Prostate gland (tissue), 2 donors: ENCODE measurements at regions not wholly inside any gene's neighbourhood (a gene's known extent, or its start where the extent isn't known, plus 50 kb on each side); places are given as distances from the start of the nearest gene placed in this dataset.

Experiments used
- DNase-seq: peaks from one replicate; pipeline ENCODE4 v3.0.0-alpha.2; 2019; ENCODE audit warnings: low spot score
- H3K27ac ChIP-seq, 2 donors: fragments of 200-600 bp; sonication (generic); 2 replicates each; pipeline ENCODE4 v1.5.1; 2017 to 2019
- H3K27me3 ChIP-seq: fragments of 200-600 bp; sonication (generic); replicated peaks from 2 replicates; pipeline ENCODE4 v1.5.1; 2019; ENCODE audit not compliant: insufficient read depth
- H3K36me3 ChIP-seq, 2 donors: fragments of 200-600 bp; sonication (generic); 1 replicate in 1 of 2; 2 replicates in 1 of 2; pipeline versions ENCODE4 v1.5.1 to v1.8.1; 2017 to 2019
- H3K4me1 ChIP-seq: fragments of 200-600 bp; sonication (generic); replicated peaks from 2 replicates; pipeline ENCODE4 v1.5.1; 2019
- H3K4me3 ChIP-seq, 2 donors: fragments of 200-600 bp; sonication (generic); 2 replicates each; pipeline ENCODE4 v1.5.1; 2017 to 2019
- H3K9me3 ChIP-seq: fragments of 200-600 bp; sonication (generic); 2 replicates; pipeline ENCODE4 v1.5.1; 2017
- CTCF ChIP-seq, 4 experiments: fragments of 200-600 bp in 2 of 4; fragments of 450-650 bp in 2 of 4; sonication (generic) in 2 of 4; IDR thresholded peaks; 1 replicate in 3 of 4; 2 replicates in 1 of 4; pipeline ENCODE4 v1.5.1; 2016 to 2019; ENCODE audit warnings: antibody characterized with exemption in 4 of 4, mild to moderate bottlenecking in 2 of 4, moderate library complexity in 2 of 4
- POLR2A ChIP-seq: fragments of 450-650 bp; IDR thresholded peaks from one replicate; pipeline ENCODE4 v1.6.1; 2016; ENCODE audit warnings: antibody characterized with exemption, mild to moderate bottlenecking
- POLR2AphosphoS5 ChIP-seq: sonication (generic); formaldehyde crosslinking; IDR thresholded peaks from one replicate; pipeline ENCODE4 v1.6.1; 2017; ENCODE audit warnings: antibody characterized with exemption
- WGBS: methylation state at CpG from one replicate; pipeline ENCODE4 v1.1.5; 2018; 5-methylcytosine and 5-hydroxymethylcytosine counted together
- intact Hi-C: fragments of 100-400 bp; cut with DNase I; formaldehyde crosslinking; loops from one replicate; pipeline ENCODE4 v1.14.2; 2022

GRCh38 chr5:25405850-25406249, 761.1 kb upstream of the CDH10 start:
- H3K27me3 ChIP-seq, result no peaks in the 10 kb centered on the region
- H3K4me1 ChIP-seq, result no peaks in the 10 kb centered on the region
- H3K4me3 ChIP-seq, result no peak overlapping the region
- H3K36me3 ChIP-seq, result no peaks in the 10 kb centered on the region
- no peak overlapping the region for H3K27ac ChIP-seq
- intact Hi-C loops, result no loop called here
- H3K9me3 ChIP-seq, result no peaks in the 10 kb centered on the region
- TF ChIP-seq CTCF (IDR thresholded peaks at IDR 0.05) (no peak), POLR2AphosphoS5 (no peak), POLR2A (no peak)
- WGBS, result 67% methylated on average over 1 of the region's 1 CpG
- no peak for DNase-seq

GRCh38 chr5:25399878-25400480, 755.2 kb upstream of the CDH10 start:
- Histone ChIP-seq H3K4me3 (no peak overlapping the region), H3K27ac (no peak overlapping the region), H3K27me3 (no peaks in the 10 kb centered on the region), H3K36me3 (no peaks in the 10 kb centered on the region), H3K9me3 (no peaks in the 10 kb centered on the region), H3K4me1 (no peaks in the 10 kb centered on the region)
- WGBS, result 96% methylated on average over 1 of the region's 1 CpG
- no peak for DNase-seq
- TF ChIP-seq POLR2AphosphoS5 (no peak), CTCF (IDR thresholded peaks at IDR 0.05) (no peak)
- intact Hi-C loops, result no loop called here

- Histone ChIP-seq H3K27ac (no peak overlapping the region), H3K4me3 (no peak overlapping the region), H3K27me3 (no peaks in the 10 kb centered on the region), H3K36me3 (no peaks in the 10 kb centered on the region), H3K4me1 (no peaks in the 10 kb centered on the region), H3K9me3 (no peaks in the 10 kb centered on the region)
- DNase-seq, result no peak
- no peak for TF ChIP-seq CTCF (IDR thresholded peaks at IDR 0.05)
- no peak for TF ChIP-seq POLR2AphosphoS5
- WGBS, result 55% methylated on average over 1 of the region's 1 CpG
- intact Hi-C loops, result no loop called here
Measured at GRCh38 chr5:25393957-25394356, 749.2 kb upstream of the CDH10 start.

- Histone ChIP-seq H3K27ac (no peak overlapping the region), H3K27me3 (no peaks in the 10 kb centered on the region), H3K4me3 (no peak overlapping the region), H3K9me3 (no peaks in the 10 kb centered on the region), H3K36me3 (no peaks in the 10 kb centered on the region), H3K4me1 (no peaks in the 10 kb centered on the region)
- DNase-seq, result no peak
- 74% methylated on average over 1 of the region's 1 CpG for WGBS
- intact Hi-C loops, result no loop called here
- TF ChIP-seq CTCF (IDR thresholded peaks at IDR 0.05) (no peak), POLR2AphosphoS5 (no peak), POLR2A (no peak)
Measured at GRCh38 chr5:25393256-25393655, 748.5 kb upstream of the CDH10 start.

- H3K36me3 ChIP-seq, result no peaks in the 10 kb centered on the region
- 35% methylated on average over 1 of the region's 1 CpG for WGBS
- intact Hi-C loops, result no loop called here
- no peak for TF ChIP-seq POLR2AphosphoS5
- TF ChIP-seq CTCF (IDR thresholded peaks at IDR 0.05), result no peak
- no peak for TF ChIP-seq POLR2A
- H3K4me1 ChIP-seq, result no peaks in the 10 kb centered on the region
- H3K4me3 ChIP-seq, result no peak overlapping the region
- DNase-seq, result no peak
- H3K9me3 ChIP-seq, result no peaks in the 10 kb centered on the region
- H3K27me3 ChIP-seq, result no peaks in the 10 kb centered on the region
- no peak overlapping the region for H3K27ac ChIP-seq
Measured at GRCh38 chr5:25387953-25388352, 743.2 kb upstream of the CDH10 start.
